ENCODE measurements at regions not wholly inside any gene's neighbourhood (a gene's known extent, or its start where the extent isn't known, plus 50 kb on each side); places are given as distances from the start of the nearest gene placed in this dataset.
A peak's percentile ranks its signal among the peaks of the same experiment; 100 is the strongest.

GRCh38 chr6:91135406-91136103 lies 548.7 kb upstream of the MAP3K7 start:
- DNase-seq: no peak

GRCh38 chr6:91132461-91132860 lies 545.6 kb upstream of the MAP3K7 start:
- no peak for DNase-seq

GRCh38 chr6:91130126-91130525 lies 543.3 kb upstream of the MAP3K7 start:
- DNase-seq: no peak

- no peak for DNase-seq
Measured at GRCh38 chr6:91127752-91128151, 540.9 kb upstream of the MAP3K7 start.

- DNase-seq: no peak
Measured at GRCh38 chr6:91126876-91127275, 540.0 kb upstream of the MAP3K7 start.

GRCh38 chr6:91117550-91117949 lies 530.7 kb upstream of the MAP3K7 start:
- no peak for DNase-seq

GRCh38 chr6:91114123-91114708 lies 527.3 kb upstream of the MAP3K7 start:
- DNase-seq: no peak

- DNase-seq: no peak
Measured at GRCh38 chr6:91106083-91106482, 519.2 kb upstream of the MAP3K7 start.

- no peak for DNase-seq
Measured at GRCh38 chr6:91105532-91105931, 518.7 kb upstream of the MAP3K7 start.

GRCh38 chr6:91099479-91099878 lies 512.6 kb upstream of the MAP3K7 start:
- no peak for DNase-seq

GRCh38 chr6:91098006-91098405 lies 511.1 kb upstream of the MAP3K7 start:
- no peak for DNase-seq

- peak; percentile 69 for DNase-seq
Measured at GRCh38 chr6:91097364-91097763, 510.5 kb upstream of the MAP3K7 start.

- DNase-seq: no peak
Measured at GRCh38 chr6:91094806-91095475, 508.1 kb upstream of the MAP3K7 start.

GRCh38 chr6:91094341-91094740 lies 507.5 kb upstream of the MAP3K7 start:
- DNase-seq: no peak

- no peak for DNase-seq
Measured at GRCh38 chr6:91088976-91089375, 502.1 kb upstream of the MAP3K7 start.

GRCh38 chr6:91088515-91088914 lies 501.6 kb upstream of the MAP3K7 start:
- no peak for DNase-seq

GRCh38 chr6:91087908-91088307 lies 501.0 kb upstream of the MAP3K7 start:
- DNase-seq: no peak

- no peak for DNase-seq
Measured at GRCh38 chr6:91083211-91083610, 496.3 kb upstream of the MAP3K7 start.

GRCh38 chr6:91082311-91082832 lies 495.5 kb upstream of the MAP3K7 start:
- no peak for DNase-seq

GRCh38 chr6:91081452-91082067 lies 494.7 kb upstream of the MAP3K7 start:
- DNase-seq: peak; percentile 81

- DNase-seq: no peak
Measured at GRCh38 chr6:91080871-91081270, 494.0 kb upstream of the MAP3K7 start.

- no peak for DNase-seq
Measured at GRCh38 chr6:91079969-91080368, 493.1 kb upstream of the MAP3K7 start.

Measured in muscle of arm (tissue), 1 donor.